Panc1 (cell line): ENCODE measurements at regions not wholly inside any gene's neighbourhood (a gene's known extent, or its start where the extent isn't known, plus 50 kb on each side); places are given as distances from the start of the nearest gene placed in this dataset.
"Not testable (repeated sequence)": the region's sequence is repeated elsewhere in the genome, so short reads cannot be mapped to it uniquely, and the experiment has no call there.

Source experiments
- CTCF ChIP-seq: fragments of 450-650 bp; IDR thresholded peaks from 2 replicates; pipeline ENCODE4 v1.5.1; 2017; ENCODE audit warnings: mild to moderate bottlenecking
- POLR2AphosphoS5 ChIP-seq: IDR thresholded peaks from 2 replicates; pipeline ENCODE4 v1.6.1; 2012; ENCODE audit warnings: mild to moderate bottlenecking, low read depth, low read length, moderate library complexity
- TCF7L2 ChIP-seq: IDR thresholded peaks from 2 replicates; pipeline ENCODE4 v1.6.1; 2011; ENCODE audit warnings: mild to moderate bottlenecking, low read depth, low read length, inconsistent platforms

- TF ChIP-seq CTCF, POLR2AphosphoS5, TCF7L2: not testable (repeated sequence)
Measured at GRCh38 chr2:125028721-125029120, 1003.6 kb downstream of the CNTNAP5 start.
